Choroid plexus epithelial cell (primary cell): ENCODE measurements at regions not wholly inside any gene's neighbourhood (a gene's known extent, or its start where the extent isn't known, plus 50 kb on each side); places are given as distances from the start of the nearest gene placed in this dataset.

Experiments used
- DNase-seq: peaks from one replicate; pipeline ENCODE4 v3.0.0-alpha.2; 2010; ENCODE audit warnings: low read depth
- H3K4me3 ChIP-seq: 2 replicates; pipeline ENCODE4 v1.5.1; 2011; ENCODE audit warnings: low read depth, mild to moderate bottlenecking, control low read depth, low read length, moderate library complexity
- CTCF ChIP-seq: conservative IDR thresholded peaks from 2 replicates; pipeline ENCODE4 v1.5.1; 2011; ENCODE audit warnings: low read depth, mild to moderate bottlenecking, control low read depth, inconsistent platforms, low read length, moderate library complexity

- H3K4me3 ChIP-seq = no peak overlapping the region
- no peak for TF ChIP-seq CTCF
Observed at GRCh38 chr16:82364690-82365089, 194.7 kb upstream of the MPHOSPH6 start.

GRCh38 chr16:82363026-82363816, 193.2 kb upstream of the MPHOSPH6 start:
- DNase-seq = no peak
- no peak overlapping the region for H3K4me3 ChIP-seq
- no peak for TF ChIP-seq CTCF

More at GRCh38 chr16:82364690-82365089, 194.7 kb upstream of the MPHOSPH6 start:
- no peak for DNase-seq

GRCh38 chr16:82361885-82362284, 191.9 kb upstream of the MPHOSPH6 start:
- no peak overlapping the region for H3K4me3 ChIP-seq
- no peak for TF ChIP-seq CTCF

GRCh38 chr16:82360024-82360783, 190.2 kb upstream of the MPHOSPH6 start:
- no peak for DNase-seq
- TF ChIP-seq CTCF = no peak
- H3K4me3 ChIP-seq = no peak overlapping the region

More at GRCh38 chr16:82361885-82362284, 191.9 kb upstream of the MPHOSPH6 start:
- DNase-seq = no peak

- DNase-seq = no peak
- TF ChIP-seq CTCF = no peak
- H3K4me3 ChIP-seq = no peak overlapping the region
Observed at GRCh38 chr16:82358606-82359221, 188.7 kb upstream of the MPHOSPH6 start.

GRCh38 chr16:82358161-82358560, 188.1 kb upstream of the MPHOSPH6 start:
- DNase-seq = no peak
- TF ChIP-seq CTCF = no peak
- no peak overlapping the region for H3K4me3 ChIP-seq
